ENCODE measurements at regions not wholly inside any gene's neighbourhood (a gene's known extent, or its start where the extent isn't known, plus 50 kb on each side); places are given as distances from the start of the nearest gene placed in this dataset.

DNA sequence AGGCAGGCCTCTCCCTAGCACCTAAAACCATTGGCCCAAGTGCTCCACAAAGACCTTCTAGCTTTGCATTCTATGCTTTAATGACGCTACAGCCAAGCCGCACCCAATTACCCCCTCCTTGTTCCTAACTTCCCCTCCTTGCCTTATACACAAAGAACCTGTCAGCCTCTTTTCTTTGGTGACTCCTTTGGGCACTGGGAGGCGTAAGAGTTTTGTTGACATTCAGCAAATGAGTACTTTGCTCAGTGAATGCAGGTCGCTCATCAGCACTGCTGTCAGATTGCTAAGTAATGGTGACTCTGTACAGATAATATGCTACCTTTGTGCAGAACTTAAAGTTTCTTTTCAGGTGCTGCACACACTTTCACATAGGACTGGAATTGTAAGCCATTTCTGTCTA, 187.6 kb upstream of the FAM78B start:
- 62 to 82% (median 70%) methylated on average over 4 of the region's 4 CpGs for WGBS, 4 donors

GRCh38 chr1:166365081-166365480, 198.3 kb upstream of the FAM78B start:
- no peak for TF ChIP-seq POLR2A (IDR thresholded peaks at IDR 0.05)
- Histone ChIP-seq H3K27ac (no peak overlapping the region), H3K9me3 (peaks cover 0 to 10% (median 0%) of the 10 kb centered on the region in 12 donors), H3K36me3 (no peaks in the 10 kb centered on the region), H3K27me3 (no peaks in the 10 kb centered on the region), H3K4me3 (no peak overlapping the region), H3K4me1 (no peaks in the 10 kb centered on the region)
- 54 to 68% (median 60%) methylated on average over 4 of the region's 4 CpGs for WGBS, 4 donors
- DNase-seq (no peak), ATAC-seq (no peak)
- intact Hi-C loops (cut with DNase I) = no loop called here

More for the DNA sequence above, 187.6 kb upstream of the FAM78B start:
- TF ChIP-seq, protein P1, sequence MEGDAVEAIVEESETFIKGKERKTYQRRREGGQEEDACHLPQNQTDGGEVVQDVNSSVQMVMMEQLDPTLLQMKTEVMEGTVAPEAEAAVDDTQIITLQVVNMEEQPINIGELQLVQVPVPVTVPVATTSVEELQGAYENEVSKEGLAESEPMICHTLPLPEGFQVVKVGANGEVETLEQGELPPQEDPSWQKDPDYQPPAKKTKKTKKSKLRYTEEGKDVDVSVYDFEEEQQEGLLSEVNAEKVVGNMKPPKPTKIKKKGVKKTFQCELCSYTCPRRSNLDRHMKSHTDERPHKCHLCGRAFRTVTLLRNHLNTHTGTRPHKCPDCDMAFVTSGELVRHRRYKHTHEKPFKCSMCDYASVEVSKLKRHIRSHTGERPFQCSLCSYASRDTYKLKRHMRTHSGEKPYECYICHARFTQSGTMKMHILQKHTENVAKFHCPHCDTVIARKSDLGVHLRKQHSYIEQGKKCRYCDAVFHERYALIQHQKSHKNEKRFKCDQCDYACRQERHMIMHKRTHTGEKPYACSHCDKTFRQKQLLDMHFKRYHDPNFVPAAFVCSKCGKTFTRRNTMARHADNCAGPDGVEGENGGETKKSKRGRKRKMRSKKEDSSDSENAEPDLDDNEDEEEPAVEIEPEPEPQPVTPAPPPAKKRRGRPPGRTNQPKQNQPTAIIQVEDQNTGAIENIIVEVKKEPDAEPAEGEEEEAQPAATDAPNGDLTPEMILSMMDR (IDR thresholded peaks at IDR 0.05) = no peak
- TF ChIP-seq POLR2A (IDR thresholded peaks at IDR 0.05) = no peak
- intact Hi-C loops (cut with DNase I) = no loop called here
- no peak for DNase-seq
- no peaks in the 10 kb centered on the region for H3K9me3 ChIP-seq
- H3K27me3 ChIP-seq = no peaks in the 10 kb centered on the region
- peaks cover 0 to 3% (median 0%) of the 10 kb centered on the region in 12 donors for H3K4me1 ChIP-seq
- no peak for ATAC-seq
- H3K36me3 ChIP-seq = no peaks in the 10 kb centered on the region
- no peak overlapping the region for H3K27ac ChIP-seq
- H3K4me3 ChIP-seq = no peak overlapping the region

- Histone ChIP-seq H3K27me3 (no peaks in the 10 kb centered on the region), H3K9me3 (peaks cover 0 to 4% (median 0%) of the 10 kb centered on the region in 12 donors), H3K4me1 (no peaks in the 10 kb centered on the region), H3K4me3 (no peak overlapping the region), H3K36me3 (no peaks in the 10 kb centered on the region), H3K27ac (no peak overlapping the region)
- ATAC-seq (no peak), DNase-seq (no peak)
- TF ChIP-seq, protein P1 (IDR thresholded peaks at IDR 0.05) = no peak
- TF ChIP-seq POLR2A (IDR thresholded peaks at IDR 0.05) = no peak
- 53 to 56% (median 55%) methylated on average over 3 of the region's 3 CpGs for WGBS, 4 donors
- intact Hi-C loops (cut with DNase I) = no loop called here
Observed at GRCh38 chr1:166368030-166368429, 201.2 kb upstream of the FAM78B start.

DNA sequence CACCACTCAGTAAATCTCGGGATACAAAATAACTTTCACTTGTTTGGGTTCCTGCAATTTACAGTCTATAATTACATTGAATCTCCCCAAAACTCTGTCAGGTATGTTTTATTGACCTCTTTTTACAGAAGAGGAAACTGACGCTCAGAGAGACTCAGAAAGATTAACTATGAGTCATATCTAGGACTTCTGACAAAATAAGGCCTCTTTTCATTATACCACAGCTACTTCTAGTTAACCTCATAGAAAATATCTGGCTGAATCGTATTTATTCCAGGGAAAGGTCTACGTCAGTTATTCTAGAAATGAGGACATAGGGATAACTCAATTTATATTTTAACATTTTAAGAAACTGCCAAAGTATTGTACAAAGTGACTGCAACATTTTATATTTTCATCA, 211.1 kb upstream of the FAM78B start:
- no peak for ATAC-seq

More for the DNA sequence above, 211.1 kb upstream of the FAM78B start:
- no peaks in the 10 kb centered on the region for H3K9me3 ChIP-seq
- no peak overlapping the region for H3K4me3 ChIP-seq
- intact Hi-C loops (cut with DNase I) = loop anchor here in 1 of 10 donors (2.0 kb wide), 1 partner anchor 69 kb away; no protein-coding TSS in a partner anchor
- H3K36me3 ChIP-seq = no peaks in the 10 kb centered on the region
- DNase-seq = no peak
- peaks cover 0 to 11% (median 0%) of the 10 kb centered on the region in 12 donors for H3K4me1 ChIP-seq
- no peak for TF ChIP-seq POLR2A (IDR thresholded peaks at IDR 0.05)
- TF ChIP-seq, protein P1 (IDR thresholded peaks at IDR 0.05) = no peak
- no peak overlapping the region for H3K27ac ChIP-seq
- 76 to 84% (median 77%) methylated on average over 4 of the region's 4 CpGs for WGBS, 4 donors
- H3K27me3 ChIP-seq = no peaks in the 10 kb centered on the region
